BJ (cell line): ENCODE measurements at regions not wholly inside any gene's neighbourhood (a gene's known extent, or its start where the extent isn't known, plus 50 kb on each side); places are given as distances from the start of the nearest gene placed in this dataset.

ENCODE experiments used
- CTCF ChIA-PET: fragments of 350-600 bp; formaldehyde crosslinking; extraction: SDS; loops from one replicate; lab custom pipeline; 2021; ENCODE audit warnings: antibody characterized with exemption, inconsistent platforms; lab: Yijun Ruan, JAX
- POLR2A ChIA-PET: fragments of 300-600 bp; sonication (Branson Sonifier 250); formaldehyde crosslinking; extraction: SDS; loops from one replicate; lab custom pipeline; 2021; ENCODE audit warnings: antibody characterized with exemption; lab: Charles Lee
- DNase-seq: peaks from one replicate; pipeline ENCODE4 v3.0.0-alpha.2; 2011; ENCODE audit warnings: low read depth
- H3K27me3 ChIP-seq: 2 replicates; pipeline ENCODE4 v1.6.0; 2011; ENCODE audit warnings: low read length; ENCODE audit not compliant: control insufficient read depth, insufficient read depth
- H3K36me3 ChIP-seq: 2 replicates; pipeline ENCODE4 v1.5.1; 2011; ENCODE audit warnings: low read length; ENCODE audit not compliant: control insufficient read depth, insufficient read depth
- H3K4me3 ChIP-seq: 2 replicates; pipeline ENCODE4 v1.5.1; 2011; ENCODE audit warnings: low read depth, mild to moderate bottlenecking, control low read depth, low read length
- TF ChIP-seq, protein P1 (sequence below): IDR thresholded peaks from 2 replicates; pipeline ENCODE4 v1.5.1; 2011; ENCODE audit warnings: low read depth, mild to moderate bottlenecking, control low read depth, inconsistent platforms, low read length, moderate library complexity; ENCODE audit not compliant: insufficient read depth

DNA sequence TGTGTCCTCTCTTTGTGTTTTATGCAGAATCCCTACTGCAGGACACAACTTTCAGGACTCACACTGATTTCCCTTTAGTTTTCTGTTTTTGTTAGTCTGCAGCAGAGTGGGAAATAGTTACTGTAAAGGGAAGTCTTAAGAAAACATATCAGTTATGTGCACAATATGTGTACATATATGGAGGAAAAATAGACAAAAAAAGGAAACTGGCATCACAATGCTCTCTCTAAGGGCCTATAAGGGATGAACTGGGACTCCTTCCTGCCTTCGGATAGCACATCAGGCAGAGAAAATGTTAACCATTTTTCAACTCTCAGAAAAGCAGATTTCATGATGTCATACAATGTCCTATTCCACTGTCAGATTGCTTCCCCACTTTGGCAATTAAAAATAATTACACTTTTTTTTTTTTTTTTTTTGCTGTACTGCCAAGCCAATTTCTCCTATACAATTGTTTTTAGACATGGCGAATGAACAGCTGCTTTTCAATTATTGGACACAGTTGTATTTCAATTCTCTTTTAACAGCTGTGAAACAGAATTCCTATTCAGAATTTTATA, 112.5 kb upstream of the KCNJ16 start:
- POLR2A ChIA-PET = no interaction called here
- no peaks in the 10 kb centered on the region for H3K36me3 ChIP-seq
- CTCF ChIA-PET = no interaction called here
- peaks cover 2% of the 10 kb centered on the region for H3K27me3 ChIP-seq
- no peak overlapping the region for H3K4me3 ChIP-seq
- DNase-seq = no peak
- TF ChIP-seq, protein P1, sequence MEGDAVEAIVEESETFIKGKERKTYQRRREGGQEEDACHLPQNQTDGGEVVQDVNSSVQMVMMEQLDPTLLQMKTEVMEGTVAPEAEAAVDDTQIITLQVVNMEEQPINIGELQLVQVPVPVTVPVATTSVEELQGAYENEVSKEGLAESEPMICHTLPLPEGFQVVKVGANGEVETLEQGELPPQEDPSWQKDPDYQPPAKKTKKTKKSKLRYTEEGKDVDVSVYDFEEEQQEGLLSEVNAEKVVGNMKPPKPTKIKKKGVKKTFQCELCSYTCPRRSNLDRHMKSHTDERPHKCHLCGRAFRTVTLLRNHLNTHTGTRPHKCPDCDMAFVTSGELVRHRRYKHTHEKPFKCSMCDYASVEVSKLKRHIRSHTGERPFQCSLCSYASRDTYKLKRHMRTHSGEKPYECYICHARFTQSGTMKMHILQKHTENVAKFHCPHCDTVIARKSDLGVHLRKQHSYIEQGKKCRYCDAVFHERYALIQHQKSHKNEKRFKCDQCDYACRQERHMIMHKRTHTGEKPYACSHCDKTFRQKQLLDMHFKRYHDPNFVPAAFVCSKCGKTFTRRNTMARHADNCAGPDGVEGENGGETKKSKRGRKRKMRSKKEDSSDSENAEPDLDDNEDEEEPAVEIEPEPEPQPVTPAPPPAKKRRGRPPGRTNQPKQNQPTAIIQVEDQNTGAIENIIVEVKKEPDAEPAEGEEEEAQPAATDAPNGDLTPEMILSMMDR = no peak

DNA sequence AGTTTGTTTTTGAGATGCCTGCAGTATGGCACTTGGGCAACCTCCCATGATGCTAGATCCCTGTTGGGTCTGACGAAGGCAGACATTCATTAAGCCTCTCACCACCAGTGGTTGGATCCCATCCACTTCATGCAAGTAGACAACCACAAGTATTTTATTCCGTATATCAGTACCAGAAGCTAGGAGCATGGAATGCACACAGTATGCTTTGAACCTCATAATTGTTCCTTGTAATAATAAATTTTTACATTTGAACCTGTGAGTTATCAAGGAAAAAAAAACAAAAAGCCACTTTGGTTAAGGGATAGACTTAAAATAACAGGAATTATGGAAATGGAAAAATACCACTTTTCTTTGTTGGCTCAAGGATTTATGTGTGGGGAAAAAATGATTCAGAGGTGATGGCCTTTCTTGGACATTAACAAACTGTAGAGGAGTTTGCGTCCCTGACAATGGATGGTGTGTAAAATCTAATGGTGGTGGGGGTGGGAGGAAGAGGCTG, 107.1 kb upstream of the KCNJ16 start:
- peak; percentile 93 for DNase-seq
- POLR2A ChIA-PET = no interaction called here
- H3K27me3 ChIP-seq = no peaks in the 10 kb centered on the region
- H3K36me3 ChIP-seq = no peaks in the 10 kb centered on the region
- H3K4me3 ChIP-seq = no peak overlapping the region
- CTCF ChIA-PET = interaction anchor here (0.6 to 1.2 kb wide), 3 partner anchors 176 to 359 kb away, joined by 3 read pairs; no protein-coding TSS in a partner anchor
- TF ChIP-seq, protein P1 = no peak

DNA sequence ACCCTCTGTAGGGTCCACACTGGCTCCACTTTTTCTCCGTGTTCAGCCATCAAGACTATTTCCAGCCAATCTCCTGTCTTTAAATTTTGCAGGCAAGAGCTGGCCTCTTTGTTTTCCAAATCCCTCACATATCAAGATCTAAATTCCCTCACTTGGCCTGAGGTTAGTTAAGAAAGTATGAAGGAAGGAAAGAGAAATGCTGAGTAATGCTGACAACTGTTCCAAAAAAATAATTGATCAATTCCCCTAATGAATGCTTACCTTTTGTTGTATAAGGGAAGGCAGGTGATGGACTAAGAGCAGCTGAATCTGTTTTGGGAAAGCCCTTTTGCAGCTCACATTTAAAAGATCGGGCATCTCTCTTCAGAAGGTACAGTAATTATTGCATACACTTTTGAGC, 105.1 kb upstream of the KCNJ16 start:
- POLR2A ChIA-PET = no interaction called here
- no peak overlapping the region for H3K4me3 ChIP-seq
- no peaks in the 10 kb centered on the region for H3K36me3 ChIP-seq
- CTCF ChIA-PET = interaction anchor here (0.6 to 1.3 kb wide), 2 partner anchors 9 to 95 kb away, joined by 3 read pairs; no protein-coding TSS in a partner anchor
- no peak for DNase-seq
- no peaks in the 10 kb centered on the region for H3K27me3 ChIP-seq
- TF ChIP-seq, protein P1 = no peak

DNA sequence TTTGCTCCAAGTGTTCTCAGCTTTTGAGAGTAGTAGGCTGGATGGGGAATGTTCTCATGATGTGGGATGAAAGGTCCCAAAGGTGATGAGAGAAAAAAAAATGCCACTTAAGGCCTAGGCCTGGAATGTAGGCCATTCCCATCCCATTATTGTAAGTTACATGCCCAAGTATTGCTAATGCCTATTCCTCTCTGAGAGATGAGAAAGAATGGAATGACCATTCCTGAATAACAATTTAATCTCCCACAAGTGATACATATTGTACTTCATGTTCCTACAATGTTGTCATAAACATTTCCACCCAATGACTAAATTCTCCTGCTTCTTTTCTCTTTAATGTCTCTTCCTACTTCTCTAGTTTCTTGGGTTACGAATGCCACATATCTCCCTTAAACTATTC, 102.8 kb upstream of the KCNJ16 start:
- no peak for DNase-seq
- H3K36me3 ChIP-seq = no peaks in the 10 kb centered on the region
- no peak overlapping the region for H3K4me3 ChIP-seq
- no peaks in the 10 kb centered on the region for H3K27me3 ChIP-seq
- TF ChIP-seq, protein P1 = no peak
- ChIA-PET POLR2A (interaction anchor here (0.6 kb wide), 1 partner anchor 161 kb away, joined by 4 read pairs; no protein-coding TSS in a partner anchor), CTCF (interaction anchor here (0.6 kb wide), 1 partner anchor 9 kb away, joined by 3 read pairs; no protein-coding TSS in a partner anchor)

DNA sequence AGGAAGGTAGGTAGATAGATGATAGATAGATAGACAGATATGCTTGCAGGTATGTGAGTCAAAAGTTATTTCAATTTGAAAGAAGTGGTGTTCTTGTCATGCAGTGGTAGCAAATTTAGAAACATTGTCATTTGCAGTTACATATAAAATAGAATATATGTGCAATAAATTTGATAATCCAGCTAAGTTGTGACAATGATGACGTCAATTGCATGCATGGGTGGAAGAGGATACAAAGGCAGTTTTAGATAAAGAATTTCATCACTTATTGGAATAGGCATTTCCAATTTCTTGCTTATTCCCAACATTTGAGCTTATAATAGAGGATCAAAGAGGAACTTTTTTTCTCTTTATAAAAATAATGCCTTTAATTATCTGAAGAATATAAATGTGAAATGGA, 99.2 kb upstream of the KCNJ16 start:
- Histone ChIP-seq H3K27me3 (no peaks in the 10 kb centered on the region), H3K4me3 (no peak overlapping the region), H3K36me3 (no peaks in the 10 kb centered on the region)
- POLR2A ChIA-PET = no interaction called here
- TF ChIP-seq, protein P1 = no peak
- CTCF ChIA-PET = no interaction called here
- no peak for DNase-seq
